Loucy (cell line): ENCODE measurements at regions not wholly inside any gene's neighbourhood (a gene's known extent, or its start where the extent isn't known, plus 50 kb on each side); places are given as distances from the start of the nearest gene placed in this dataset.
"Not testable (repeated sequence)": the region's sequence is repeated elsewhere in the genome, so short reads cannot be mapped to it uniquely, and the experiment has no call there.

Source experiments
- H2AFZ ChIP-seq: fragments of 200-600 bp; sonication (generic); 2 replicates; pipeline ENCODE4 v1.6.0; 2016; ENCODE audit warnings: antibody characterized with exemption, mild to moderate bottlenecking, low read length, moderate library complexity
- H3F3A ChIP-seq: fragments of 200-600 bp; 2 replicates; pipeline ENCODE4 v1.6.0; 2016; ENCODE audit warnings: antibody characterized with exemption, low read depth, mild to moderate bottlenecking
- H3K27me3 ChIP-seq: fragments of 200-600 bp; sonication (generic); 2 replicates; pipeline ENCODE4 v1.6.1; 2014; ENCODE audit warnings: low read length, mild to moderate bottlenecking; ENCODE audit not compliant: insufficient read depth, poor library complexity, severe bottlenecking
- H3K36me3 ChIP-seq: fragments of 200-600 bp; sonication (generic); 2 replicates; pipeline ENCODE4 v1.6.1; 2016; ENCODE audit warnings: low read length; ENCODE audit not compliant: insufficient read depth
- H3K4me1 ChIP-seq: fragments of 200-600 bp; sonication (generic); 2 replicates; pipeline ENCODE4 v1.5.1; 2014; ENCODE audit warnings: low read length, mild to moderate bottlenecking; ENCODE audit not compliant: insufficient read depth, poor library complexity, severe bottlenecking
- H3K4me2 ChIP-seq: fragments of 200-600 bp; sonication (generic); 2 replicates; pipeline ENCODE4 v1.6.0; 2014; ENCODE audit warnings: antibody characterized with exemption, low read length, low read depth, mild to moderate bottlenecking; ENCODE audit not compliant: poor library complexity, severe bottlenecking
- H3K4me3 ChIP-seq: fragments of 200-600 bp; sonication (generic); 2 replicates; pipeline ENCODE4 v1.5.1; 2014; ENCODE audit warnings: low read length, mild to moderate bottlenecking, mixed read lengths; ENCODE audit not compliant: poor library complexity, severe bottlenecking
- H3K79me2 ChIP-seq: fragments of 200-600 bp; sonication (generic); 2 replicates; pipeline ENCODE4 v1.6.1; 2014; ENCODE audit warnings: low read length; ENCODE audit not compliant: insufficient read depth
- H3K9ac ChIP-seq: fragments of 200-600 bp; sonication (generic); 2 replicates; pipeline ENCODE4 v1.6.0; 2014; ENCODE audit warnings: mild to moderate bottlenecking, low read depth, low read length, moderate library complexity; ENCODE audit not compliant: poor library complexity, severe bottlenecking
- H3K9me2 ChIP-seq: fragments of 200-600 bp; sonication (generic); replicated peaks from 2 replicates; pipeline ENCODE4 v1.6.1; 2016; ENCODE audit warnings: low read depth, low read length, mixed read lengths
- H3K9me3 ChIP-seq: fragments of 200-600 bp; sonication (generic); 2 replicates; pipeline ENCODE4 v1.6.1; 2014; ENCODE audit warnings: mild to moderate bottlenecking, antibody characterized with exemption, low read length, low read depth; ENCODE audit not compliant: insufficient read depth
- H4K20me1 ChIP-seq: fragments of 200-600 bp; sonication (generic); 2 replicates; pipeline ENCODE4 v1.6.0; 2014; ENCODE audit warnings: antibody characterized with exemption, low read length, mild to moderate bottlenecking; ENCODE audit not compliant: insufficient read depth, poor library complexity, severe bottlenecking
- EZH2phosphoT487 ChIP-seq: fragments of 200-600 bp; IDR thresholded peaks from 2 replicates; pipeline ENCODE4 v1.6.1; 2018; ENCODE audit warnings: antibody characterized with exemption, mild to moderate bottlenecking, moderate library complexity, borderline replicate concordance
- TF ChIP-seq, protein P1 (sequence below): fragments of 200-600 bp; sonication (generic); conservative IDR thresholded peaks from 2 replicates; pipeline ENCODE4 v1.5.1; 2014; ENCODE audit warnings: mild to moderate bottlenecking, antibody characterized with exemption, low read length

DNA sequence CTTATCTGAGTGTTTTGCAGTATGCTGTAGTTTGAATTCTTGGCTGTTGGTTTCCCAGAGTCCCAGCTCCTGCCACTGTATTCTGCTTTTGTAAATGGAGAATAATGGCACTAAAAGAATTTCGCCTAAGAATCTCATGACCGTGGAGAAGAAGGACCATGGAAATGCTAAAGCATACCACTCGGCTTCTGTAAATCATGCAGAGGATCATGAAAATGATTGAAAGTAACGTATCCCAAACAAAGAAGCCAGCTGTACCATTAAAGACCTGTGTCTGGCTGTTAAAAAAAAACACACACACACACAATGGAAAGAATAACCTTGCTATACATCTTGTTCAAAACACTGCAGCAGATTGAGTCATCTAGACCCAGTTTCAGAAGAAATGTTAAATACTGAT lies 287.9 kb downstream of the ZNF326 start:
- Histone ChIP-seq H2AFZ (no peak overlapping the region), H3K36me3 (no peaks in the 10 kb centered on the region), H3K27me3 (no peaks in the 10 kb centered on the region), H3K79me2 (no peaks in the 10 kb centered on the region), H3K9me3 (no peaks in the 10 kb centered on the region), H3K4me1 (no peaks in the 10 kb centered on the region), H3F3A (no peaks in the 10 kb centered on the region), H4K20me1 (no peaks in the 10 kb centered on the region), H3K9me2 (no peaks in the 10 kb centered on the region), H3K9ac (no peak overlapping the region), H3K4me3 (no peak overlapping the region), H3K4me2 (no peak overlapping the region)
- TF ChIP-seq, protein P1, sequence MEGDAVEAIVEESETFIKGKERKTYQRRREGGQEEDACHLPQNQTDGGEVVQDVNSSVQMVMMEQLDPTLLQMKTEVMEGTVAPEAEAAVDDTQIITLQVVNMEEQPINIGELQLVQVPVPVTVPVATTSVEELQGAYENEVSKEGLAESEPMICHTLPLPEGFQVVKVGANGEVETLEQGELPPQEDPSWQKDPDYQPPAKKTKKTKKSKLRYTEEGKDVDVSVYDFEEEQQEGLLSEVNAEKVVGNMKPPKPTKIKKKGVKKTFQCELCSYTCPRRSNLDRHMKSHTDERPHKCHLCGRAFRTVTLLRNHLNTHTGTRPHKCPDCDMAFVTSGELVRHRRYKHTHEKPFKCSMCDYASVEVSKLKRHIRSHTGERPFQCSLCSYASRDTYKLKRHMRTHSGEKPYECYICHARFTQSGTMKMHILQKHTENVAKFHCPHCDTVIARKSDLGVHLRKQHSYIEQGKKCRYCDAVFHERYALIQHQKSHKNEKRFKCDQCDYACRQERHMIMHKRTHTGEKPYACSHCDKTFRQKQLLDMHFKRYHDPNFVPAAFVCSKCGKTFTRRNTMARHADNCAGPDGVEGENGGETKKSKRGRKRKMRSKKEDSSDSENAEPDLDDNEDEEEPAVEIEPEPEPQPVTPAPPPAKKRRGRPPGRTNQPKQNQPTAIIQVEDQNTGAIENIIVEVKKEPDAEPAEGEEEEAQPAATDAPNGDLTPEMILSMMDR = no peak
- TF ChIP-seq EZH2phosphoT487 = no peak

DNA sequence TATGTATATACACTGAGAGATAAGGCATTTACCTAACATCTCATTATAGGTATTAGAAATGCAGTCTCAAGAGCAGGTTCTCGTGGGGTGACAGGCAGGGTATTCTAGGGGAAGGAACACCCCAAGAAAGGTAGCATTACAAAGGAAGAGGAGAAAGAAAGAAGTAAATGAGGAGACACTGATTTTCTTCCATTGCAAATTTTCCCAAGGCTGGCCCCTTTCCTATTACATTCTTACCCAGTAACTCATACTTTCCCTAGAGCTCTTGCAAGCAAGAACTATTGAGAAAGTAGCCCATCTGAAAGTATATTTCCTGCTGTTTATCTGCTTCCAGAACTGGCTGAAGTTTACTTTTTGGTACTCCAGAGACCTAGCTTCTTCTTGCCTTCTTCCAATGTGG lies 287.0 kb downstream of the ZNF326 start:
- not testable (repeated sequence) for H3K4me3 ChIP-seq, H3F3A ChIP-seq, H3K9me3 ChIP-seq, H2AFZ ChIP-seq, H3K27me3 ChIP-seq, H4K20me1 ChIP-seq, H3K9me2 ChIP-seq, H3K9ac ChIP-seq, H3K79me2 ChIP-seq, H3K36me3 ChIP-seq, H3K4me1 ChIP-seq, H3K4me2 ChIP-seq

DNA sequence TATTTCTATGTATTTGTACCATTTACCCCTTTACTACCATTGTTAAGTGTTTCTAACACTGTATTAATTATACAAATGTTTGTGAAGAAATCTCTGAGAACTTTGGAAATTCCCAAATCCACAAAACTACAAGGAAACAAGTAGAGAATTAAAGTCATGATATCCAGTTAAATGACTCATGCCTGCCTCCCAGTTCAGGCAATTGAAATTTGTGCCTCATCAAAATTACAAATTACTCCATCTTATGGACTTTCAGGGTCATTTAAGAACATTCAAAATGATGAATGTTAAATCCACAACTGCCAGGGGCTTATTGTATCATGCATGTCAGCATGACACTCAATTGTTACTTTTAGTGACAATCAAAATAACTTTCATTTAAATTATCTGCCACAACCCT lies 282.4 kb downstream of the ZNF326 start:
- no peaks in the 10 kb centered on the region for H3K79me2 ChIP-seq
- no peak overlapping the region for H3K9ac ChIP-seq
- no peaks in the 10 kb centered on the region for H4K20me1 ChIP-seq
- no peaks in the 10 kb centered on the region for H3F3A ChIP-seq
- no peak overlapping the region for H3K4me2 ChIP-seq
- no peaks in the 10 kb centered on the region for H3K4me1 ChIP-seq
- H2AFZ ChIP-seq = no peak overlapping the region
- H3K27me3 ChIP-seq = no peaks in the 10 kb centered on the region
- TF ChIP-seq, protein P1 = no peak
- no peak for TF ChIP-seq EZH2phosphoT487
- H3K9me3 ChIP-seq = no peaks in the 10 kb centered on the region
- H3K4me3 ChIP-seq = no peak overlapping the region
- no peaks in the 10 kb centered on the region for H3K36me3 ChIP-seq
- no peaks in the 10 kb centered on the region for H3K9me2 ChIP-seq

DNA sequence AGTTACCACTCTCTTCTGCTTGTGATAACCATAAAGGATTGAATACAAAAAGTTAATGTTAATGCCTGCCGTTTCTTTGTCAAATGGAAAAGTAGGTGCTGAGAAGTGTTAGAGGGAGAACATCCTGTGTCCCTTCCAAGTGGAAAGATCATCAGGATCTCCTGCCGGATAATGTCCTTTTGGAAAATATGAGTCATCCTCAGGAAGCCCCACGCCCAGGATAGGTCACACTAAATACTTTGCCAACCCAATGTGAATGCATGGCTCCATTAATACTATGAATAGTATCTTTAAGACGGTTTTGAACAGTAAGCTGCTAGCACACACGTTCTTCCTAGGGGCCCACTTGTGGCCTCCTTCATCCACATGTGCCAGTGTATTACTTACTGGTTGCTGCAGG lies 279.5 kb downstream of the ZNF326 start:
- Histone ChIP-seq H3K9me2 (no peaks in the 10 kb centered on the region), H4K20me1 (no peaks in the 10 kb centered on the region), H3K79me2 (no peaks in the 10 kb centered on the region), H3K27me3 (no peaks in the 10 kb centered on the region), H3F3A (no peaks in the 10 kb centered on the region), H3K9ac (no peak overlapping the region), H3K4me3 (no peak overlapping the region), H3K9me3 (no peaks in the 10 kb centered on the region), H3K4me1 (no peaks in the 10 kb centered on the region), H3K36me3 (no peaks in the 10 kb centered on the region), H2AFZ (no peak overlapping the region), H3K4me2 (no peak overlapping the region)
- TF ChIP-seq EZH2phosphoT487 = no peak
- TF ChIP-seq, protein P1 = no peak
